ENCODE measurements at regions not wholly inside any gene's neighbourhood (a gene's known extent, or its start where the extent isn't known, plus 50 kb on each side); places are given as distances from the start of the nearest gene placed in this dataset.

DNA sequence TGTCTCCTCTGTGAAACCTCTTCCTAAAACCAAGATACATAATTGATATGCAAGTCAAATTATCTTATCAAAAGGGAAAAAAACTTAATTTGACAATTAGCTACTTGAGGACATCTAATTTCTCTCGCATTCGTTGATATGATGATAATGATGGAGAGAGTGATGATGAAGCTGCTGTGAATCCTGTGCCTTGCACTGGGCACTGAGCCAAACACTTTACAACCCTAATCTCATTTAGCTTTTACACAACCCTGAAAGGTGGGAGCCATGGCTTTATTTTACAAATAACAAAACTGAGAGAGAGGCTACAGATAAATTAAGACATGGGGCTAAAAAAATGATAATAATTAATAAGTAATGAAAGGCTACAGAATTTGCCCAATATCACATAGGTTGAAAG is 176.0 kb downstream of the NOC3L start:
- no peak for DNase-seq

DNA sequence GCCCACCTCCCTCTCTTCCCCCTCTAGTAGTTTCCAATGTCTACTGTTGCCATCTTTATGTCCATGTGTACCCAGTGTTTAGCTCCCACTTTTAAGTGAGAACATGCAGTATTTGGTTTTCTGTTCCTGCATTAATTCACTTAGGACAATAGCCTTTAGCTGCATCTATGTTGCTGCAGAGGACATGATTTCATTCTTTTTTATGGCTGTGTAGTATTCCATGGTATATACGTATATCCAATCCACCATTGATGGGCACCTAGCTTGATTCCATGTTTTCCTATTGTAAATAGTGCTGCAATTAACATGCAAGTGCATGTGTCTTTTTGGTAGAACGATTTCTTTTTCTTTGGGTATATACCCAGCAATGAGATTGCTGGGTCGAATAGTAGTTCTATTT is 170.4 kb downstream of the NOC3L start:
- no peak for DNase-seq

- no peak for DNase-seq
Measured at GRCh38 chr10:94192974-94193373, 169.8 kb downstream of the NOC3L start.

DNA sequence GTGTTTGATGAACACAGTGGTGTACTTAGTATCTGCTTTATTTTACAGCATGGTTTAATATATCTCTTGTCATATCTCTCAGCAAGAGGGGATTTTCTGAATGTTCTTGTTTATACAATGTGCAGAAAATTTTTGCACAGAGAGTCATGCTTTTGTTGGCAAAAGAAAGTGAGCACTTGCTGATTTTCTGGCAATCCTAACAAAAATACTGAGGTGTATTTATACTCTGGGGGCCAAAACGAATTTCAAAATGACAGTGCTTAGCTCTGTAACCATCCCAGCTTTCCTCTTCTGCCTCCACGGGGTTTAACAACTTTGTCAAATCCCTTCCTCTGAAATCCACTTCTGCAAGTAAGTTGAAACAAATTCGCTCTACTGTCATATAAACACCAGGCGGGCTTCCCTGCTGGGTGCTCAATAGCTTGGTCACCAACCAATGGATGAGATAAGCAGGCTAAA is 169.2 kb downstream of the NOC3L start:
- no peak for DNase-seq

GRCh38 chr10:94194256-94194655 is 168.5 kb downstream of the NOC3L start:
- DNase-seq: no peak

- DNase-seq: no peak
Measured at GRCh38 chr10:94197241-94197640, 165.5 kb downstream of the NOC3L start.

- no peak for DNase-seq
Measured at GRCh38 chr10:94198324-94198723, 164.4 kb downstream of the NOC3L start.

DNA sequence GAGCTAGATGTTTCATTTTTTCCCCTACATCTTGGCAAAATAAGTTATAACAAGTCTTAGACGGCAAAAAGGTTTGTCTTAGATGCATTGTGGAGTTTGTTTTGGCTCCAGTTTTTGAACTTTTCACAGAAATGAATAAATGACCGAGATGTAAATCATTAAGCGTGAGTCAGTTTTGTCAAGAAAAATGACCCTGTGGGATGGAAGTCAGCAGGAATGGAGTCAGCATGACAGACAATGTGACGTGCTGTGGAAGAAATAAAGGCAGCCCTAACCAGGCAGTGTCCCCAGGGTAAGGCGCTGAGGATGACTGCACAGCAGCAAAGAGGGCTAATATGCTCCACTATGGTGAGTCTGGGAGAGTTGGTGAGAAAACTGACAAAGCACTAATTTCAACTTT is 163.2 kb downstream of the NOC3L start:
- no peak for DNase-seq

- DNase-seq: no peak
Measured at GRCh38 chr10:94200146-94200837, 162.4 kb downstream of the NOC3L start.

- DNase-seq: peak in 1 of 56 donors; percentile 21
Measured at GRCh38 chr10:94205396-94205831, 157.3 kb downstream of the NOC3L start.

DNA sequence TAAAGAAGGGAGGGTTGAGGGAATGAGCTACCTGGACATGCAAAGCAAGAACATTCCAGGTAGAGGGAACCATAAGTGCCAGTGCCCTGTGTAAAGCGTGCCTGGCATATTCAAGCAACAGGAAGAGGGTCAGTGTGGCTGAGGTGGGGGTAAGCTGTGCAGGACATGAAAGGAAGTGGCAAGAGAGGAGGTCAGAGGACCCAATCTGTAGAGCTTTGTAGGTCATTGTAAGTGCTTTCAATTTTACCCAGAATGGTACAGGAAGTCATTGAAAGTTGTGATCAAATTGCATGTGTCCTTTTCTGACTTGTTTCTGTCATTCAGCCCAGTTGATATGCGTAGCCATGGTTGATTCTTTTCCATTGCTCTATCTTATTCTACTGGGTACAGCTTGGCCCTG is 156.6 kb downstream of the NOC3L start:
- no peak for DNase-seq

DNA sequence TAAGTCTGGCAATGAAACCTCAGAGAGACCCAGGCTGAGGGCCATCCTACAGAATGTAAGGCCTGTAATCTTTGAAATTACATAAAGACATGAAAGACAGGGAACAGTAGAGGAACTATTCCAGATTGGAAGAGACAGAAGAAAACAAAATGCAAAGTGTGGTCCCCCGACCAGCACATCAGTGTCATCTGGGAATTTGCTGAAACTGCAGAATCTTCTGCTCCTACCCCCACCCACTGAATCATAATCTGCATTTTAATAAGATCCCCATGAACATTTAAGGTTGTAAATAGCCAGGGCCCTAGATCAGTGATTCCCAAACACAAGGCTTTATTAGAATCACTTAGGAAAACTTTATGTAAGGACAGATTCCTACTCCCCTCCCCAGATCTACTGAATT is 154.4 kb downstream of the NOC3L start:
- DNase-seq: no peak

DNA sequence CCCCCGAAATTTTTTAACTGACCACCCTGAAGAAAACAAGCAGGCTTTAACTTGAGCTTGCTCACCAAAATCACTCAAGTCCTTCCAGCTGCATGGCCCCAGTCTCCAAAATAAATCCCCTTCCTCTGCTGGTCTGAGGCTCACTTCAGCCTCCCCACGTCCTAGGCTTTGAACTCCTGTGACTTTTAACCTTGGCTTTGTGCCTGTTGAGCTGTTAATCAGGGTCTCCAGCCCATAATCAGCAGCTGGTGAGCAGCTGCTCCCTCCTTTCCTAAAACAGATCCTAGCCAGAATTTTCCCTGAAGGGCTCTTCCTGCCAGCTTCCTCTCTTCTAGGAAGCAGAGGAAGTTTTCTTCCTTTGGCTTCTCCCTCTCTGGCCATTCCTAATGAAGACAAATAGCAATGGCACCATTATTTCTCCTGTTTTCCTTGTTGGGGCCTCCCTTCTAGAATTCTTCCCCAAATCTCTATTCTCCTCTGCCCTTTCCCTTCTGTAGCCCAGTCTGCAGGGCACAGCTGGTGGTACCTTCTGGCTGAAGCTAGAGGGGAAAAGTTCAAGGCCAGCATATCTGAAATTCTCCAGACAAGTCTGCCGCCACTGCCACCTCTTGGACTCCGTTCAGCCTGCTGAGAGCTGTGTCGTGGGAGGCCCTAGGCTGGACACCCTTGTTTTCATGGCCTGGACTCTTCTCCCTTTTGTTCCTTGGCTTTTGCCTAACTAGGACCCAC is 152.1 kb downstream of the NOC3L start:
- no peak for DNase-seq

DNA sequence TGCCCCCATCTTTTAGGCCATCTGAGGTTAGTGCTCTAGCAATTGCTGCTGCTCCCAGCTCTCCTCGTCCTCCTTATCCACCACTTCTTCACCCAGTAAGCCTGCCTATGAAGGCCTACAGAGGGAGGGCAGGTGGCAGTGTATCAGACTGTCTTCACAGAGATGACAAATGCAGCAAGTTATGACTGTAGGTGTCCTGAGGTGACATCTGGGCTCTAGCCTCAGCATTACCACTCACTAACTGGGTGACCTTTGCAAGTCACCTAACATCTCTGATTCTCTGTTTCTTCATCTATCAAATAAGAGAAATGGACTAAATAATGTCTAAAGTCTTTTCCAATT is 151.6 kb downstream of the NOC3L start:
- no peak for DNase-seq

- no peak for DNase-seq
Measured at GRCh38 chr10:94213001-94213530, 149.7 kb downstream of the NOC3L start.

- no peak for DNase-seq
Measured at GRCh38 chr10:94213980-94214379, 148.8 kb downstream of the NOC3L start.

DNA sequence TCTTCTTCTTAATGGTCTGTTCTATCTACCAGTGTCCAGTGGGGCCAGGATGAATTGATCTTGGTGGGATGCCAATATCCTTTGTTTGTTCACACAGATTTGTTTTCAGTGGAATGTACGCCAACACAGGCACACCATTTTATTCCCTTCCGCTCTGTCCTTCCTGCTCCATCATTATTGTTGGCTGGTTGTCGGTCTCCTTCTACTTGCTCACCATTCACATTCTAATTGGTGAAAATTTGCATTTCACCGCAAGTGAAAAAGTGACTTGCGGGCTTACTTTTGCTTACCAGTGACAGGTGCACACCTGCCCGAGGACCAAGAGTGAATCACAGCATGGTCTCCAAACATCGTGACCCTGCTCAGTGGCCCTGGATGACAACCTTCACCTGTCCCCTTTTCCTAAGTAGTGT is 148.3 kb downstream of the NOC3L start:
- no peak for DNase-seq

DNA sequence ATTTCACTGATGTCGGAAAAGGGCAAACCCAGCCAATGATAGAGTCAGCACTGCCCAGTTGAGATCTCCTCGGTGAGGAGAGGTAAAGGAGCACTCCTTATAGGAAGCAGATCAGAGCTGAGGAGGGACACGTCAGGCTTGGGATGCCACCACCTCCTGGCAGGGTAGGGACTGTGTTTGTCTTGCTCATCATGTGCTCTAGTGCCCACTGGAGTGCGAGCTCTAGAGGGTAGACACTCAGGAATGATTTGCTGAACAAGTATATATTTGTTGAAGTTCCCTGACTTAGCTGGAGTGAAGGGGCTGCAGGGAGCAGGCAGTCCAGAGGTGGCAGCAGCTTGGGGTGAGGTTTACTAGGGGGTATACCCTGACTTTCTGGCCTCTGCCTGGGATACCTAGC is 146.5 kb downstream of the NOC3L start:
- no peak for DNase-seq

DNA sequence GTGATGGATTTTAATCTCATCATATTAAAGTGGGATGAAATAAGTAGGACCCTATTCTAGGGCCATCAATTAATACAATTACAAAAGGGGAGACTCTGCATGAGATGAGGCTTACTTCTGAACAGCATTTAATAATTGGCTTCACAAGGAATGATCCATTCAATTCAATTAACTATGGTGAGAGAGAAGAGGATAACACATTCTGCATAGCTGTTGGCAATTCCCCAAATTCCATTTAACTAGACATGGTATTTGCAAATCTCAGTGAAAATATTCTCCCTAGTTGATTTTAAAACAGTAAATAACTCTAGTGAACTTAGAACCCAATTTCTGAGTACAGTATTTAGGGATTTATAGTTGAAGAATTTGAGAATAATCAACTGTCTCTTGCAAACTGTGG is 145.3 kb downstream of the NOC3L start:
- no peak for DNase-seq

- DNase-seq: no peak
Measured at GRCh38 chr10:94218493-94219183, 144.1 kb downstream of the NOC3L start.

GRCh38 chr10:94219829-94220228 is 142.9 kb downstream of the NOC3L start:
- DNase-seq: no peak

DNA sequence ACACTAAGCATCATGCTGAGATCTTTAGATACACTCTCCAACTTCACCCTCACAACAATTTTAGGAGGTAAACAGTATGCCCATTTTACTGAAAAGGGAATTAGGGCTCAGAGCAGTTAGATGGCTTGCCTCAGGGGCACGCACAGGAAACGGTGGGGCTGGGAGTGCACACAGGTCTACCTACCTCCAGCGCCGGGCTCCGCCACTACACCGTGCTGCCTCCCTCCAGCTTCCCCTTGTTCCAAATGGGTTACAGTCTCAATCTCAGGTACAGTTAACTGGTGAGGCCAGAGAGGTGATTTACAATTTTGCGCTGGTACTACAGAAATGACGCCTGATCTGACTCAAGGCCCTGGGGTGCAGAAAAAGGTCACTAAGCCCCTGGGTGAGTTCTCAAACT is 142.0 kb downstream of the NOC3L start:
- DNase-seq: no peak
